IPS-20b (cell line): ENCODE measurements at regions not wholly inside any gene's neighbourhood (a gene's known extent, or its start where the extent isn't known, plus 50 kb on each side); places are given as distances from the start of the nearest gene placed in this dataset.
A peak's percentile ranks its signal among the peaks of the same experiment; 100 is the strongest.

Source experiments
- H3K27ac ChIP-seq: one replicate; pipeline ENCODE4 v1.5.1; 2013; ENCODE audit warnings: low read length
- H3K27me3 ChIP-seq: 2 replicates; pipeline ENCODE4 v1.6.1; 2013; ENCODE audit warnings: mild to moderate bottlenecking, low read length, inconsistent platforms; ENCODE audit not compliant: insufficient read depth
- H3K36me3 ChIP-seq: 2 replicates; pipeline ENCODE4 v1.6.1; 2013; ENCODE audit warnings: low read depth, mild to moderate bottlenecking, inconsistent platforms, low read length, moderate library complexity; ENCODE audit not compliant: insufficient read depth
- H3K4me1 ChIP-seq: 2 replicates; pipeline ENCODE4 v1.6.1; 2013; ENCODE audit warnings: mild to moderate bottlenecking, control low read depth, inconsistent platforms, low read length, moderate library complexity; ENCODE audit not compliant: insufficient read depth
- H3K4me3 ChIP-seq: 2 replicates; pipeline ENCODE4 v1.5.1; 2013; ENCODE audit warnings: mild to moderate bottlenecking, low read length, inconsistent platforms
- H3K9ac ChIP-seq: 2 replicates; pipeline ENCODE4 v1.6.1; 2013; ENCODE audit warnings: low read depth, mild to moderate bottlenecking, inconsistent platforms, low read length, moderate library complexity
- H3K9me3 ChIP-seq: 2 replicates; pipeline ENCODE4 v1.6.1; 2013; ENCODE audit warnings: mild to moderate bottlenecking, low read depth, low read length, inconsistent platforms; ENCODE audit not compliant: insufficient read depth

- H3K27me3 ChIP-seq: no peaks in the 10 kb centered on the region
- no peak overlapping the region for H3K9ac ChIP-seq
- H3K4me1 ChIP-seq: no peaks in the 10 kb centered on the region; the same call in 1 of the 2 replicates
- H3K4me3 ChIP-seq: no peak overlapping the region
- H3K36me3 ChIP-seq: no peaks in the 10 kb centered on the region
- H3K27ac ChIP-seq: no peak overlapping the region
- H3K9me3 ChIP-seq: no peaks in the 10 kb centered on the region; the same call in 1 of the 2 replicates
Observed at GRCh38 chr2:139746901-139747300, 966.7 kb upstream of the NXPH2 start.

- Histone ChIP-seq H3K27me3 (no peaks in the 10 kb centered on the region), H3K9ac (no peak overlapping the region), H3K4me1 (no peaks in the 10 kb centered on the region; the same call in 1 of the 2 replicates), H3K27ac (no peak overlapping the region), H3K36me3 (no peaks in the 10 kb centered on the region), H3K9me3 (no peaks in the 10 kb centered on the region; the same call in 1 of the 2 replicates), H3K4me3 (no peak overlapping the region)
Observed at GRCh38 chr2:139744273-139744672, 964.1 kb upstream of the NXPH2 start.

GRCh38 chr2:139742216-139743172 lies 962.3 kb upstream of the NXPH2 start:
- Histone ChIP-seq H3K9ac (no peak overlapping the region), H3K9me3 (no peaks in the 10 kb centered on the region; the same call in 1 of the 2 replicates), H3K4me3 (no peak overlapping the region), H3K27me3 (no peaks in the 10 kb centered on the region), H3K36me3 (no peaks in the 10 kb centered on the region), H3K4me1 (no peaks in the 10 kb centered on the region; the same call in 1 of the 2 replicates), H3K27ac (no peak overlapping the region)

GRCh38 chr2:139737659-139738058 lies 957.5 kb upstream of the NXPH2 start:
- Histone ChIP-seq H3K9ac (no peak overlapping the region), H3K27me3 (no peaks in the 10 kb centered on the region), H3K4me1 (no peaks in the 10 kb centered on the region; the same call in 1 of the 2 replicates), H3K27ac (no peak overlapping the region), H3K4me3 (no peak overlapping the region), H3K36me3 (no peaks in the 10 kb centered on the region), H3K9me3 (no peaks in the 10 kb centered on the region)

GRCh38 chr2:139730197-139730596 lies 950.0 kb upstream of the NXPH2 start:
- Histone ChIP-seq H3K27ac (no peak overlapping the region), H3K4me3 (no peak overlapping the region), H3K4me1 (peaks cover 12% of the 10 kb centered on the region; the same call in 1 of the 2 replicates), H3K36me3 (no peaks in the 10 kb centered on the region), H3K27me3 (no peaks in the 10 kb centered on the region), H3K9me3 (peaks cover 5% of the 10 kb centered on the region; the same call in 1 of the 2 replicates), H3K9ac (0 out of 2 replicates have a peak overlapping the region, but pooled peaks have one; percentile 13)

- Histone ChIP-seq H3K9me3 (no peaks in the 10 kb centered on the region), H3K4me1 (peaks cover 28% of the 10 kb centered on the region; the same call in 1 of the 2 replicates), H3K36me3 (no peaks in the 10 kb centered on the region), H3K27ac (no peak overlapping the region), H3K27me3 (0 out of 2 replicates have a peak, but pooled peaks cover 4% of the 10 kb centered on the region), H3K9ac (no peak overlapping the region), H3K4me3 (no peak overlapping the region)
Observed at GRCh38 chr2:139721411-139721995, 941.3 kb upstream of the NXPH2 start.

- Histone ChIP-seq H3K4me1 (peaks cover 28% of the 10 kb centered on the region; the same call in 1 of the 2 replicates), H3K9me3 (no peaks in the 10 kb centered on the region), H3K36me3 (no peaks in the 10 kb centered on the region), H3K27ac (no peak overlapping the region), H3K4me3 (no peak overlapping the region), H3K27me3 (0 out of 2 replicates have a peak, but pooled peaks cover 4% of the 10 kb centered on the region), H3K9ac (no peak overlapping the region)
Observed at GRCh38 chr2:139720056-139720455, 939.9 kb upstream of the NXPH2 start.

- Histone ChIP-seq H3K36me3 (no peaks in the 10 kb centered on the region), H3K27me3 (no peaks in the 10 kb centered on the region), H3K4me3 (no peak overlapping the region), H3K27ac (no peak overlapping the region), H3K9me3 (no peaks in the 10 kb centered on the region), H3K9ac (no peak overlapping the region), H3K4me1 (no peaks in the 10 kb centered on the region)
Observed at GRCh38 chr2:139704606-139705005, 924.4 kb upstream of the NXPH2 start.

GRCh38 chr2:139694327-139694726 lies 914.1 kb upstream of the NXPH2 start:
- H3K9ac ChIP-seq: no peak overlapping the region
- peaks cover 27% of the 10 kb centered on the region for H3K4me1 ChIP-seq
- H3K27ac ChIP-seq: no peak overlapping the region
- no peaks in the 10 kb centered on the region for H3K36me3 ChIP-seq
- H3K9me3 ChIP-seq: no peaks in the 10 kb centered on the region
- H3K27me3 ChIP-seq: no peaks in the 10 kb centered on the region
- H3K4me3 ChIP-seq: peak overlapping the region; percentile 26; the same call in 1 of the 2 replicates

- no peak overlapping the region for H3K4me3 ChIP-seq
- H3K36me3 ChIP-seq: no peaks in the 10 kb centered on the region
- no peaks in the 10 kb centered on the region for H3K9me3 ChIP-seq
- no peak overlapping the region for H3K9ac ChIP-seq
- H3K4me1 ChIP-seq: peaks cover 12% of the 10 kb centered on the region; the same call in 1 of the 2 replicates
- H3K27ac ChIP-seq: no peak overlapping the region
- no peaks in the 10 kb centered on the region for H3K27me3 ChIP-seq
Observed at GRCh38 chr2:139686205-139686604, 906.0 kb upstream of the NXPH2 start.

- Histone ChIP-seq H3K4me3 (no peak overlapping the region), H3K36me3 (no peaks in the 10 kb centered on the region), H3K27me3 (no peaks in the 10 kb centered on the region), H3K9me3 (no peaks in the 10 kb centered on the region), H3K4me1 (peaks cover 7% of the 10 kb centered on the region; the same call in 1 of the 2 replicates), H3K27ac (no peak overlapping the region), H3K9ac (no peak overlapping the region)
Observed at GRCh38 chr2:139685090-139685983, 905.1 kb upstream of the NXPH2 start.
